ENCODE measurements at regions not wholly inside any gene's neighbourhood (a gene's known extent, or its start where the extent isn't known, plus 50 kb on each side); places are given as distances from the start of the nearest gene placed in this dataset.

GRCh38 chr2:160921386-160921964 lies 238.8 kb upstream of the TANK start:
- Histone ChIP-seq H3K4me3 (ENCODE audit: low read depth in 1 of 2, low read length in 2 of 2) (no peak overlapping the region), H3K27ac (ENCODE audit: low read length) (no peak overlapping the region), H3K9me3 (ENCODE audit: control insufficient read depth in 1 of 2, low read length in 2 of 2) (no peaks in the 10 kb centered on the region), H3K36me3 (ENCODE audit: control insufficient read depth in 1 of 2, insufficient read depth in 2 of 2, low read length in 2 of 2) (no peaks in the 10 kb centered on the region), H3K4me1 (ENCODE audit: control insufficient read depth in 1 of 2, insufficient read depth in 2 of 2, low read length in 2 of 2) (peaks cover 5 to 24% of the 10 kb centered on the region in 2 donors), H3K27me3 (ENCODE audit: low read depth, low read length) (no peaks in the 10 kb centered on the region)

- no peak overlapping the region for H3K27ac ChIP-seq (ENCODE audit: low read length)
- no peaks in the 10 kb centered on the region for H3K9me3 ChIP-seq (ENCODE audit: control insufficient read depth in 1 of 2, low read length in 2 of 2)
Measured at GRCh38 chr2:160924936-160925353, 235.3 kb upstream of the TANK start.

GRCh38 chr2:160925956-160926355 lies 234.3 kb upstream of the TANK start:
- Histone ChIP-seq H3K9me3 (ENCODE audit: control insufficient read depth in 1 of 2, low read length in 2 of 2) (no peaks in the 10 kb centered on the region), H3K27ac (ENCODE audit: low read length) (no peak overlapping the region), H3K4me3 (ENCODE audit: low read depth in 1 of 2, low read length in 2 of 2) (no peak overlapping the region), H3K27me3 (ENCODE audit: low read depth, low read length) (no peaks in the 10 kb centered on the region), H3K4me1 (ENCODE audit: control insufficient read depth in 1 of 2, insufficient read depth in 2 of 2, low read length in 2 of 2) (peaks cover 5 to 12% of the 10 kb centered on the region in 2 donors), H3K36me3 (ENCODE audit: control insufficient read depth in 1 of 2, insufficient read depth in 2 of 2, low read length in 2 of 2) (no peaks in the 10 kb centered on the region)

More at GRCh38 chr2:160924936-160925353, 235.3 kb upstream of the TANK start:
- Histone ChIP-seq H3K36me3 (ENCODE audit: control insufficient read depth in 1 of 2, insufficient read depth in 2 of 2, low read length in 2 of 2) (no peaks in the 10 kb centered on the region), H3K27me3 (ENCODE audit: low read depth, low read length) (no peaks in the 10 kb centered on the region), H3K4me1 (ENCODE audit: control insufficient read depth in 1 of 2, insufficient read depth in 2 of 2, low read length in 2 of 2) (peaks cover 5 to 22% of the 10 kb centered on the region in 2 donors), H3K4me3 (ENCODE audit: low read depth in 1 of 2, low read length in 2 of 2) (no peak overlapping the region)

GRCh38 chr2:160927324-160927723 lies 232.9 kb upstream of the TANK start:
- Histone ChIP-seq H3K27ac (ENCODE audit: low read length) (no peak overlapping the region), H3K27me3 (ENCODE audit: low read depth, low read length) (no peaks in the 10 kb centered on the region), H3K36me3 (ENCODE audit: control insufficient read depth in 1 of 2, insufficient read depth in 2 of 2, low read length in 2 of 2) (no peaks in the 10 kb centered on the region), H3K4me3 (ENCODE audit: low read depth in 1 of 2, low read length in 2 of 2) (no peak overlapping the region), H3K9me3 (ENCODE audit: control insufficient read depth in 1 of 2, low read length in 2 of 2) (no peaks in the 10 kb centered on the region), H3K4me1 (ENCODE audit: control insufficient read depth in 1 of 2, insufficient read depth in 2 of 2, low read length in 2 of 2) (no peaks in the 10 kb centered on the region)

- H3K9me3 ChIP-seq (ENCODE audit: control insufficient read depth in 1 of 2, low read length in 2 of 2), result no peaks in the 10 kb centered on the region
- H3K27ac ChIP-seq (ENCODE audit: low read length), result no peak overlapping the region
- no peak overlapping the region for H3K4me3 ChIP-seq (ENCODE audit: low read depth in 1 of 2, low read length in 2 of 2)
- no peaks in the 10 kb centered on the region for H3K4me1 ChIP-seq (ENCODE audit: control insufficient read depth in 1 of 2, insufficient read depth in 2 of 2, low read length in 2 of 2)
- no peaks in the 10 kb centered on the region for H3K27me3 ChIP-seq (ENCODE audit: low read depth, low read length)
- no peaks in the 10 kb centered on the region for H3K36me3 ChIP-seq (ENCODE audit: control insufficient read depth in 1 of 2, insufficient read depth in 2 of 2, low read length in 2 of 2)
Measured at GRCh38 chr2:160928854-160929301, 231.3 kb upstream of the TANK start.

GRCh38 chr2:160931531-160931930 lies 228.7 kb upstream of the TANK start:
- Histone ChIP-seq H3K4me3 (ENCODE audit: low read depth in 1 of 2, low read length in 2 of 2) (no peak overlapping the region), H3K27ac (ENCODE audit: low read length) (no peak overlapping the region), H3K27me3 (ENCODE audit: low read depth, low read length) (no peaks in the 10 kb centered on the region), H3K9me3 (ENCODE audit: control insufficient read depth in 1 of 2, low read length in 2 of 2) (no peaks in the 10 kb centered on the region), H3K36me3 (ENCODE audit: control insufficient read depth in 1 of 2, insufficient read depth in 2 of 2, low read length in 2 of 2) (no peaks in the 10 kb centered on the region), H3K4me1 (ENCODE audit: control insufficient read depth in 1 of 2, insufficient read depth in 2 of 2, low read length in 2 of 2) (no peaks in the 10 kb centered on the region)

GRCh38 chr2:160932960-160933359 lies 227.3 kb upstream of the TANK start:
- Histone ChIP-seq H3K4me1 (ENCODE audit: control insufficient read depth in 1 of 2, insufficient read depth in 2 of 2, low read length in 2 of 2) (no peaks in the 10 kb centered on the region), H3K27me3 (ENCODE audit: low read depth, low read length) (no peaks in the 10 kb centered on the region)

GRCh38 chr2:160934263-160934662 lies 226.0 kb upstream of the TANK start:
- H3K36me3 ChIP-seq (ENCODE audit: control insufficient read depth in 1 of 2, insufficient read depth in 2 of 2, low read length in 2 of 2), result no peaks in the 10 kb centered on the region
- no peaks in the 10 kb centered on the region for H3K27me3 ChIP-seq (ENCODE audit: low read depth, low read length)
- no peak overlapping the region for H3K4me3 ChIP-seq (ENCODE audit: low read depth in 1 of 2, low read length in 2 of 2)
- H3K4me1 ChIP-seq (ENCODE audit: control insufficient read depth in 1 of 2, insufficient read depth in 2 of 2, low read length in 2 of 2), result no peaks in the 10 kb centered on the region
- H3K9me3 ChIP-seq (ENCODE audit: control insufficient read depth in 1 of 2, low read length in 2 of 2), result no peaks in the 10 kb centered on the region
- H3K27ac ChIP-seq (ENCODE audit: low read length), result no peak overlapping the region

More at GRCh38 chr2:160932960-160933359, 227.3 kb upstream of the TANK start:
- H3K9me3 ChIP-seq (ENCODE audit: control insufficient read depth in 1 of 2, low read length in 2 of 2), result no peaks in the 10 kb centered on the region
- no peak overlapping the region for H3K4me3 ChIP-seq (ENCODE audit: low read depth in 1 of 2, low read length in 2 of 2)
- no peak overlapping the region for H3K27ac ChIP-seq (ENCODE audit: low read length)
- no peaks in the 10 kb centered on the region for H3K36me3 ChIP-seq (ENCODE audit: control insufficient read depth in 1 of 2, insufficient read depth in 2 of 2, low read length in 2 of 2)

GRCh38 chr2:160934991-160935390 lies 225.2 kb upstream of the TANK start:
- Histone ChIP-seq H3K27me3 (ENCODE audit: low read depth, low read length) (no peaks in the 10 kb centered on the region), H3K27ac (ENCODE audit: low read length) (no peak overlapping the region), H3K4me1 (ENCODE audit: control insufficient read depth in 1 of 2, insufficient read depth in 2 of 2, low read length in 2 of 2) (no peaks in the 10 kb centered on the region)

GRCh38 chr2:160936044-160936806 lies 224.0 kb upstream of the TANK start:
- no peak overlapping the region for H3K27ac ChIP-seq (ENCODE audit: low read length)
- H3K9me3 ChIP-seq (ENCODE audit: control insufficient read depth in 1 of 2, low read length in 2 of 2), result no peaks in the 10 kb centered on the region
- H3K4me1 ChIP-seq (ENCODE audit: control insufficient read depth in 1 of 2, insufficient read depth in 2 of 2, low read length in 2 of 2), result peaks cover 0 to 3% of the 10 kb centered on the region in 2 donors
- no peaks in the 10 kb centered on the region for H3K36me3 ChIP-seq (ENCODE audit: control insufficient read depth in 1 of 2, insufficient read depth in 2 of 2, low read length in 2 of 2)
- H3K4me3 ChIP-seq (ENCODE audit: low read depth in 1 of 2, low read length in 2 of 2), result no peak overlapping the region
- H3K27me3 ChIP-seq (ENCODE audit: low read depth, low read length), result no peaks in the 10 kb centered on the region

More at GRCh38 chr2:160934991-160935390, 225.2 kb upstream of the TANK start:
- H3K9me3 ChIP-seq (ENCODE audit: control insufficient read depth in 1 of 2, low read length in 2 of 2), result no peaks in the 10 kb centered on the region
- no peaks in the 10 kb centered on the region for H3K36me3 ChIP-seq (ENCODE audit: control insufficient read depth in 1 of 2, insufficient read depth in 2 of 2, low read length in 2 of 2)
- H3K4me3 ChIP-seq (ENCODE audit: low read depth in 1 of 2, low read length in 2 of 2), result no peak overlapping the region

GRCh38 chr2:160940271-160940670 lies 220.0 kb upstream of the TANK start:
- Histone ChIP-seq H3K27me3 (ENCODE audit: low read depth, low read length) (no peaks in the 10 kb centered on the region), H3K36me3 (ENCODE audit: control insufficient read depth in 1 of 2, insufficient read depth in 2 of 2, low read length in 2 of 2) (no peaks in the 10 kb centered on the region), H3K27ac (ENCODE audit: low read length) (no peak overlapping the region), H3K9me3 (ENCODE audit: control insufficient read depth in 1 of 2, low read length in 2 of 2) (no peaks in the 10 kb centered on the region), H3K4me3 (ENCODE audit: low read depth in 1 of 2, low read length in 2 of 2) (no peak overlapping the region), H3K4me1 (ENCODE audit: control insufficient read depth in 1 of 2, insufficient read depth in 2 of 2, low read length in 2 of 2) (peaks cover 0 to 3% of the 10 kb centered on the region in 2 donors)

All from muscle layer of duodenum (tissue), 2 donors.